Gastrocnemius medialis (tissue), 4 donors: ENCODE measurements at regions not wholly inside any gene's neighbourhood (a gene's known extent, or its start where the extent isn't known, plus 50 kb on each side); places are given as distances from the start of the nearest gene placed in this dataset.

Experiments
- ATAC-seq, 2 donors: fragments of 150-250 bp; one replicate each; pipeline ENCODE4 v1.9.1; 2016
- DNase-seq, 2 donors: peaks; one replicate each; pipeline ENCODE4 v3.0.0-alpha.2; 2019
- H3K27ac ChIP-seq, 4 donors: fragments of 200-600 bp; sonication (generic); 1 replicate in 1 of 4; 2 replicates in 3 of 4; pipeline ENCODE4 v1.5.1; 2016 to 2018; ENCODE audit warnings: mild to moderate bottlenecking in 2 of 4, moderate library complexity in 1 of 4
- H3K27me3 ChIP-seq, 3 donors: fragments of 200-600 bp; sonication (generic) in 2 of 3; 1 replicate in 1 of 3; 2 replicates in 2 of 3; pipeline versions ENCODE4 v1.5.1 to v1.6.0; 2016 to 2019; ENCODE audit warnings: mild to moderate bottlenecking in 1 of 3, moderate library complexity in 1 of 3
- H3K36me3 ChIP-seq, 2 donors: fragments of 200-600 bp; sonication (generic) in 1 of 2; one replicate each; pipeline ENCODE4 v1.5.1; 2017 to 2018
- H3K4me1 ChIP-seq, 2 donors: fragments of 200-600 bp; sonication (generic) in 1 of 2; one replicate each; pipeline ENCODE4 v1.5.1; 2016 to 2017; ENCODE audit warnings: mild to moderate bottlenecking in 2 of 2
- H3K4me3 ChIP-seq, 4 donors: fragments of 200-600 bp; sonication (generic) in 3 of 4; 1 replicate in 1 of 4; 2 replicates in 3 of 4; pipeline ENCODE4 v1.5.1; 2016 to 2019; ENCODE audit warnings: mild to moderate bottlenecking in 2 of 4
- H3K9me3 ChIP-seq, 3 donors: fragments of 200-600 bp; sonication (generic) in 2 of 3; 1 replicate in 1 of 3; 2 replicates in 2 of 3; pipeline ENCODE4 v1.5.1; 2016 to 2019
- POLR2A ChIP-seq, 2 donors: fragments of 450-650 bp; IDR thresholded peaks; one replicate each; pipeline ENCODE4 v1.6.1; 2017; ENCODE audit warnings: antibody characterized with exemption in 2 of 2, mild to moderate bottlenecking in 2 of 2, moderate library complexity in 2 of 2
- in situ Hi-C, 4 donors: fragments of 200-750 bp; cut with MboI; loops; one replicate each; pipeline versions ENCODE4 v1.15.0 to v1.8.0; 2017; ENCODE audit warnings: low sequenced_read_pairs in 4 of 4
- intact Hi-C: fragments of 100-400 bp; cut with DNase I; formaldehyde crosslinking; loops from one replicate; pipeline ENCODE4 v1.15.1; 2023; ENCODE audit warnings: low total_unique reads
- TF ChIP-seq, protein P1 (sequence below), 5 experiments: fragments of 450-650 bp in 3 of 5; fragments of 200-600 bp in 2 of 5; sonication (generic) in 2 of 5; IDR thresholded peaks in 4 of 5; conservative IDR thresholded peaks in 1 of 5; 1 replicate in 4 of 5; 2 replicates in 1 of 5; pipeline ENCODE4 v1.5.1; 2016 to 2019; ENCODE audit warnings: antibody characterized with exemption in 5 of 5, mild to moderate bottlenecking in 3 of 5, moderate library complexity in 3 of 5

DNA sequence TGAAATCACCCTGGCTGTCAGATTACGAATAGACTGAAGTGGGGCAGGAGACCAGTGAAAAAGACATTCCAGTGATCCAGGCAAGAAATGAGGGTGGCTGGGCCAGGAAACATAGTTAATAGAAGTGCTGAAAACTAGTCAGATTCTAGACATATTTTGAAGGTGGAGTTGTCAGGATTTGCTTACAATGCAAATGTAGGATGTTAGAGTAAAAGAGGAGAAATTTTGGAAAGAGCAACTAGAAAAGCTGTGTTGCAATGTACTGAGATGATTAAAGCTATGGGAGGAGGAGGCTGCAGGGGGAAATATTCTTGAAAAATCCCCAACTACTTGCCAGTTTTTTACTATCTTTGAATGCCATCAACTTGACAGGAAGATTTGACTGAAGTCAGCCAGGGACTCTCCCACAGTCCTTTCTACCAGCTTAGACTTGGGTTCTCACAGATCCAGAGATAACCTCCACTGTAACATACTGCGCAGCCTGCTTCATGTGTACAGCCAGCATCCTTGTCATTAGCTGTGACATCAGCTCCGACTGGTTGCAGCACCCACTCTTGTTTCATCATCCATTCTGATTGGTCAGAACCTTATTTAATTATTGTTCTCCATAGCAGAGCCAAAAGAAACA lies 109.7 kb downstream of the TSEN15 start:
- no peak for TF ChIP-seq POLR2A (IDR thresholded peaks at IDR 0.05)
- TF ChIP-seq, protein P1, sequence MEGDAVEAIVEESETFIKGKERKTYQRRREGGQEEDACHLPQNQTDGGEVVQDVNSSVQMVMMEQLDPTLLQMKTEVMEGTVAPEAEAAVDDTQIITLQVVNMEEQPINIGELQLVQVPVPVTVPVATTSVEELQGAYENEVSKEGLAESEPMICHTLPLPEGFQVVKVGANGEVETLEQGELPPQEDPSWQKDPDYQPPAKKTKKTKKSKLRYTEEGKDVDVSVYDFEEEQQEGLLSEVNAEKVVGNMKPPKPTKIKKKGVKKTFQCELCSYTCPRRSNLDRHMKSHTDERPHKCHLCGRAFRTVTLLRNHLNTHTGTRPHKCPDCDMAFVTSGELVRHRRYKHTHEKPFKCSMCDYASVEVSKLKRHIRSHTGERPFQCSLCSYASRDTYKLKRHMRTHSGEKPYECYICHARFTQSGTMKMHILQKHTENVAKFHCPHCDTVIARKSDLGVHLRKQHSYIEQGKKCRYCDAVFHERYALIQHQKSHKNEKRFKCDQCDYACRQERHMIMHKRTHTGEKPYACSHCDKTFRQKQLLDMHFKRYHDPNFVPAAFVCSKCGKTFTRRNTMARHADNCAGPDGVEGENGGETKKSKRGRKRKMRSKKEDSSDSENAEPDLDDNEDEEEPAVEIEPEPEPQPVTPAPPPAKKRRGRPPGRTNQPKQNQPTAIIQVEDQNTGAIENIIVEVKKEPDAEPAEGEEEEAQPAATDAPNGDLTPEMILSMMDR (IDR thresholded peaks at IDR 0.05 in 4 of 5, conservative IDR thresholded peaks at IDR 0.05 in 1 of 5): no peak
- DNase-seq (no peak), ATAC-seq (no peak)
- no peaks in the 10 kb centered on the region for H3K27me3 ChIP-seq
- H3K36me3 ChIP-seq: no peaks in the 10 kb centered on the region
- in situ Hi-C loops (no loop called here), intact Hi-C loops (no loop called here)
- H3K4me1 ChIP-seq: peaks cover 2 to 9% of the 10 kb centered on the region in 2 donors
- no peak overlapping the region for H3K4me3 ChIP-seq
- peak overlapping the region in 1 of 4 donors; percentile 8 for H3K27ac ChIP-seq
- H3K9me3 ChIP-seq: no peaks in the 10 kb centered on the region

DNA sequence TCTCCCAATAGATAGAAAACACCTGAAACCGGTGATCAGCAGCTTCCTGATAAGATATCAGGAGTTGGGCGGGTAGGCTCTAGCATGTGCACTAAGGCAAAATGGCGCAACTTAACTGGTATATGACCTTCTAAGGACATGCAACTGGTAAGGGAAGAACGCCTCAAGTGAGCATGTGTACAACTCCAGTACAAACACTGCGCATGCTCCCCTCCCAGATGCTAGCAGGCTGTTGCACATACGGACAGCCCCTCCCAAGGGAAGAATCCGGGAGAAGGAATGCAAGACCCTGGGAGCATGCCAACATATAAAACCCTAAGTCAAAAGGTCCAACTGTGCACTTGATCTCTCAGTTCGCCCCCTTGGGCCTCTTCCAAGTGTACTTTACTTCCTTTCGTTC lies 110.8 kb downstream of the TSEN15 start:
- Histone ChIP-seq H3K4me3 (no peak overlapping the region), H3K36me3 (no peaks in the 10 kb centered on the region), H3K27ac (no peak overlapping the region), H3K27me3 (no peaks in the 10 kb centered on the region), H3K9me3 (no peaks in the 10 kb centered on the region), H3K4me1 (peaks cover 2 to 9% of the 10 kb centered on the region in 2 donors)
- peak in 1 of 2 donors; percentile 15 for DNase-seq
- no peak for ATAC-seq
- in situ Hi-C loops (no loop called here), intact Hi-C loops (no loop called here)
- TF ChIP-seq, protein P1 (IDR thresholded peaks at IDR 0.05 in 4 of 5, conservative IDR thresholded peaks at IDR 0.05 in 1 of 5): no peak
- TF ChIP-seq POLR2A (IDR thresholded peaks at IDR 0.05): no peak

DNA sequence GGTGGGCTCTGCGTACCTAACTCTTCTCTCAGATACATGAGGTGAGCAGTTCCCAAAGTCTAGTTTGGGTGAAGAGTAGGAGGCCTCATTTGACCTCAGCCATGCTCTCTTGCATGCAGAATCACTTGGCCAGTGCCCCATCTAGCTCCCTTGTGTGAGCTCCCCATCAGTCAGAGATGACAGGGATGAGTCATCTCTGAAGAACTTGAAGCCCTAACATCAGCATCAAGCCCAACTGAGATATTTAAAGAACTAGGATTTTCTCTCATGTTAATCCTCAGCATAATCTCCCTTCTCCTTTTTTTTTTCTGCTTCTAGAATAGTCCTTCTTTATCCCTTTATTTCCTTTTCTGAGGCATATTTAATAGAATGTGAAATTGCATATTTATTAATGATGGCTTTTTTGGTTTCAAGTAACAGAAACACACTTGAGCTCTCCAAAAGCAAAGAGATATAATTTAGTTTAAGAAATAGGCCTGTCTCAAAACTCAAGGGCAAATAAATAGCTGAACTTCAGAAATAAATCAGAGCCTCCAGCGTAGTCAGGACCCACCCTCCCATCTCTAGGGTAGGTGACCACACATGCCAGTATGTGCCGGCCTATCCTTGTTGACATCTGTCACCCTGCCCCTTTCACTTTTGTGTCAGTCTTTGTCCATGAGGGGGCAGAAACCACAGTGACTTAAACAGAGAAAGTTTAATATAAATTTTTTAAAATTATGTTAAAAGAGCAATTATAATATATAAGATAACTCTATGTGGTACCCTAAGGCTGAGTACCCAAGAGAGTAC lies 112.3 kb downstream of the TSEN15 start:
- no peak for DNase-seq
- H3K27ac ChIP-seq: no peak overlapping the region
- H3K27me3 ChIP-seq: no peaks in the 10 kb centered on the region
- TF ChIP-seq, protein P1 (IDR thresholded peaks at IDR 0.05 in 4 of 5, conservative IDR thresholded peaks at IDR 0.05 in 1 of 5): no peak
- TF ChIP-seq POLR2A (IDR thresholded peaks at IDR 0.05): no peak
- in situ Hi-C loops (no loop called here), intact Hi-C loops (no loop called here)
- ATAC-seq: no peak
- no peaks in the 10 kb centered on the region for H3K9me3 ChIP-seq
- H3K4me3 ChIP-seq: no peak overlapping the region
- H3K36me3 ChIP-seq: no peaks in the 10 kb centered on the region
- H3K4me1 ChIP-seq: peaks cover 2 to 9% of the 10 kb centered on the region in 2 donors

DNA sequence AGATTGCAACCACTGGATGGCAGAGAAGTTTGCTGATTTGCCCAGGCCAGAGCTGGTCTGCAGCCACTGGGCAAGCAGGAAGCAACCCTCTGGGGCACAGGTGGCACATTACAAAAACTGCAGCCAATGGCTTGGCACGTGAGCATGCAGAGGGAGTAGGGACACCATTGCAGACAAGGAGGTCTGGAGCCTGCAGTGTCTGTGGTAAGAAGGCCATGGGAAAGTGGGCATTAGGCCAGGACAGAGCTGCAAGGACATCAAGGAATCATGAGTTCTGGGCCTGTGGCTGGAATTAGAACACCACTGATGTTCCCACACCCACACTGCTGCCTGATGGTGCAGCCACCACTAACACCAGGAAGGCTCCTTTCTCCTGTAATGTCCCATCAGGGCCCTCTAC lies 113.0 kb downstream of the TSEN15 start:
- H3K4me3 ChIP-seq: no peak overlapping the region
- no peak for ATAC-seq
- no peaks in the 10 kb centered on the region for H3K27me3 ChIP-seq
- H3K9me3 ChIP-seq: no peaks in the 10 kb centered on the region
- TF ChIP-seq, protein P1 (IDR thresholded peaks at IDR 0.05 in 4 of 5, conservative IDR thresholded peaks at IDR 0.05 in 1 of 5): no peak
- no peak for TF ChIP-seq POLR2A (IDR thresholded peaks at IDR 0.05)
- H3K36me3 ChIP-seq: no peaks in the 10 kb centered on the region
- DNase-seq: no peak
- intact Hi-C loops (no loop called here), in situ Hi-C loops (no loop called here)
- peaks cover 2 to 9% of the 10 kb centered on the region in 2 donors for H3K4me1 ChIP-seq
- H3K27ac ChIP-seq: no peak overlapping the region
